Calu3 (cell line): ENCODE measurements at regions not wholly inside any gene's neighbourhood (a gene's known extent, or its start where the extent isn't known, plus 50 kb on each side); places are given as distances from the start of the nearest gene placed in this dataset.
"Not testable (repeated sequence)": the region's sequence is repeated elsewhere in the genome, so short reads cannot be mapped to it uniquely, and the experiment has no call there.

Experiments used
- BruUV-seq: library from RNA; stranded (reverse); fragments of 400-500 nt; replicated peaks from 2 replicates; lab custom pipeline; 2021; lab: Mats Ljungman, UMichigan
- CTCF ChIA-PET: fragments of 300-600 bp; sonication (Branson Sonifier 250); formaldehyde crosslinking; loops from one replicate; lab custom pipeline; 2022; ENCODE audit warnings: antibody characterized with exemption; lab: Charles Lee
- DNase-seq: peaks from one replicate; pipeline ENCODE4 v3.0.0; 2022
- H3K27ac Mint-ChIP-seq: one replicate; pipeline ENCODE4 v1.8.0; 2022; ENCODE audit warnings: mixed read lengths; ENCODE audit not compliant: unreplicated experiment
- H3K27me3 Mint-ChIP-seq: one replicate; pipeline ENCODE4 v1.8.0; 2022; ENCODE audit warnings: mixed read lengths; ENCODE audit not compliant: unreplicated experiment
- H3K36me3 Mint-ChIP-seq: one replicate; pipeline ENCODE4 v1.8.0; 2022; ENCODE audit warnings: mild to moderate bottlenecking, moderate library complexity, mixed read lengths; ENCODE audit not compliant: insufficient read depth, unreplicated experiment
- H3K4me1 Mint-ChIP-seq: one replicate; pipeline ENCODE4 v1.8.0; 2022; ENCODE audit warnings: mild to moderate bottlenecking, low read depth, mixed read lengths; ENCODE audit not compliant: unreplicated experiment
- H3K4me3 Mint-ChIP-seq: one replicate; pipeline ENCODE4 v1.8.0; 2022; ENCODE audit warnings: mild to moderate bottlenecking, low read depth, moderate library complexity, mixed read lengths; ENCODE audit not compliant: unreplicated experiment
- H3K9me3 Mint-ChIP-seq: one replicate; pipeline ENCODE4 v1.8.0; 2022; ENCODE audit warnings: low read depth, mixed read lengths; ENCODE audit not compliant: unreplicated experiment
- CTCF ChIP-seq: fragments of 200-600 bp; IDR thresholded peaks from one replicate; pipeline ENCODE4 v1.8.0; 2022; ENCODE audit warnings: antibody characterized with exemption; ENCODE audit not compliant: unreplicated experiment
- intact Hi-C: fragments of 100-400 bp; cut with micrococcal nuclease; formaldehyde crosslinking; loops from one replicate; pipeline ENCODE4 v1.10.0; 2022; ENCODE audit not compliant: unreplicated experiment

DNA sequence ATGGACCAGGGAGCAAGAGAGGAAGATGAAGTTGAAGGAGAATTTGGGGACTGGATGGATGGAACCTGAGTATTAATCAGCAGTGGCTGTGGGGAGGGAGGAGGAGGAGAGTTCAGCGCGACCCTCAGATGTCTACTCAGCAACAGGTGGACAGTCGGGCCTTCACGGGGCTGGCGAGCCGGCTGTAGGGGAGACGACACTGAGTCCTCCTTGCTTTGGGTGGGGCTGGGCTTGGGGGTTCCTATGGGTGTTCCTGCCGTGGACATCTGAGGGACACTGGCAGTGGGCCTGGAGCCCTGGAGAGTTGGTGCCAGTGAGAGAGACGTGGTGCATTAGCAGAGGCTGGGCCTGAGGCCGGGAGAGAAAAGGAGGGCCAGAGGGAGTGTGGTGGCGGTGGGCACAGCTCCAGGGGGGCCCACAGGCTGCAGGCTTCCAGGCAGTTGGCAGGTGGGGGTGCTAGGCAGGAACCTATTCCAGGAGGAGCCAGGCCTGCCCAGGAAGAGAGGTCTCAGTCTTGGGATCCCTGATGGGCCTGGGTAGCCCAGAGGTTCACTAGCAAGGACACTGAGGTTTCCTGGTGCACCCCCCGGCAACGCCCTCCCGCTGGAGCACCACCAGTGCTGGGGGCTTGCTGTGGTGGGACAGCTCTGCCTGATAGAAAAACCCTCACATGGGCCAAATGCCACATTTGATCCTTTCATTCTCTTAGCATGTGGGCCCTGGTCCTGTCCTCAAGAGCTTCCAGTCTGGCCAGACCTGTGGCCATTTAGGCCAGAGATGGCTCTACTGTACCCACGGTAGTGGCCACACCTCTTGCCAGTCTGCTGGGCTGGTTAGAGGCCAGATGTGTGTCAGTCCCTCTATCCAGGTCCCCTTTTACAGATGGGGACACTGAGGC, 187.4 kb downstream of the TBC1D2B start:
- H3K36me3 Mint-ChIP-seq, DNase-seq, CTCF ChIA-PET, H3K4me3 Mint-ChIP-seq, H3K4me1 Mint-ChIP-seq, intact Hi-C loops, H3K27ac Mint-ChIP-seq, H3K9me3 Mint-ChIP-seq, BruUV-seq: not testable (repeated sequence)
- peaks cover 62% of the 10 kb centered on the region for H3K27me3 Mint-ChIP-seq

DNA sequence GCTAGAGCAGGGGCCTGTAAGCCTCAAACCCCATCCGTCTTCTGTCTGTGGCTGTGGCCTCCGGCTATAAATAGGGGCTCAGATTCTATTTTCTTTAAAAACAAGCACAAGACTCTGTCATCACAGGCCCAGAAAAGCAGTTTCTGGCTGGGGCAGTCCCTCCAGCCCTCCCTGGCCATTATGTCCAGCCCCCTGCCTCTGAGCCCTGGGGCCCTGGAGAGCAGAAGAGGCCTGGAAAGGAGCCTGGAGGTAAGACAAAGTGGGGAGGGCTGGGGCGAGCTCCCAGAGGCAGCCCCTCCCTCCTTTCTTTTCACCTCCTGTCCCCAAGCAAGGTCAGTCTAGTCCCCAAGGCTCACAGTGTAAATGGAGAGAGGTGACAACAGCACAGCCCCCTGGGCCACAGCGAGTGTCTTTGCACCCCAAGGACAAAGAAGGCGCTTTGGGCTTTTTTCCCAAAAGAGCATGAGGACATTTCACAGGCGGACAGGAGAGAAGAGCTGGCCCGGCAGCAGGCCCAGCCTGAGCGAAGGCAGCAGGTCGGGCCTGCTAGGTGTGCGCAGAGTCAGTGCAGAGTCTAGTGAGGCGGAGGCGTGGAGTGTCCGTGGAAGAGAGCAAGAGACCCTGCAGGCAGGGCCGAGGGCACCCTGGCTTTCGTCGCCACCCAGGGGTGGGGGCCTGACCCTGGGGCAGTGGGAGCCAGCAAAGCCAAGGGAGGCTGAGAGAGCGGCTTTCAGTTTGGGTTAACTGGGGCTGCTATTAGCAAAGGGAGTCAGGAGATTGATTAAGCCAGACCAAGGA, 188.3 kb downstream of the TBC1D2B start:
- peaks cover 54% of the 10 kb centered on the region for H3K27me3 Mint-ChIP-seq
- no peak overlapping the region for H3K4me3 Mint-ChIP-seq
- CTCF ChIA-PET, result no interaction called here
- no peak overlapping the region for H3K27ac Mint-ChIP-seq
- TF ChIP-seq CTCF, result no peak
- no TSS peak for BruUV-seq
- H3K36me3 Mint-ChIP-seq, result no peaks in the 10 kb centered on the region
- H3K4me1 Mint-ChIP-seq, result no peaks in the 10 kb centered on the region
- no peak for DNase-seq
- intact Hi-C loops, result no loop called here
- no peaks in the 10 kb centered on the region for H3K9me3 Mint-ChIP-seq

GRCh38 chr15:77887563-77888429, 189.7 kb downstream of the TBC1D2B start:
- H3K4me3 Mint-ChIP-seq, intact Hi-C loops, H3K4me1 Mint-ChIP-seq, BruUV-seq, H3K27ac Mint-ChIP-seq, H3K9me3 Mint-ChIP-seq, CTCF ChIA-PET, H3K36me3 Mint-ChIP-seq, DNase-seq: not testable (repeated sequence)
- H3K27me3 Mint-ChIP-seq, result peaks cover 40% of the 10 kb centered on the region

GRCh38 chr15:77886805-77887448, 190.6 kb downstream of the TBC1D2B start:
- Mint-ChIP-seq H3K27me3 (peaks cover 31% of the 10 kb centered on the region), H3K9me3 (no peaks in the 10 kb centered on the region), H3K36me3 (no peaks in the 10 kb centered on the region), H3K4me3 (no peak overlapping the region), H3K27ac (no peak overlapping the region), H3K4me1 (no peaks in the 10 kb centered on the region)
- no peak for TF ChIP-seq CTCF
- BruUV-seq, result no TSS peak
- CTCF ChIA-PET, result no interaction called here
- DNase-seq, result no peak
- intact Hi-C loops, result no loop called here

DNA sequence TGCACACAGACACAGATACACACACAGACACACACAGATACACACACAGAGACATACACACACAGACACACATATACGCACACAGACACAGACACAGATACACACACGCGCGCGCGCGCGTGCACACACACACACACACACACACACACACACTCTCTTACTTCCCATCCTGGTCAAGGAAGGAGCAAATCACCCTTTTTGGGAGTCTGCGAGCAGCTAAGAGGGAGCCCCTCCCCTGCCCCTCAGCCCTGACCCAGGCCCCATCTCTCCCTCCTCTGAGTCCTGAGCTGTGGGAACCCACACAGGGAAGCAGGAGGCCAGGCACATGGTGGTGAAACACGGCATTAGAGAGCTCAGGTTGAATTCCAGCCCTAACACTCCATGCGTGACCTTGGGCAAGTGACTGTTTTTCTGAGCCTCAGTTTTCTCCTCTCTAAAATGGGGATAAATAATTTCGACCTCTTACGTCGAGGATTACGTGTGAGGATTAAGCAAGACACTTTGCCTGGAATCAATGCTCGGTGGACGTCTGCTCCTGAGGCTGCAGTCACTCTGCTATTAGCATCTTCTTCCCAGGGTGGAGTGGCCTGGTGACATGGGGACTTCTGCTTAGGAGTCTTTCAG, 191.5 kb downstream of the TBC1D2B start:
- H3K4me1 Mint-ChIP-seq, H3K9me3 Mint-ChIP-seq, H3K27ac Mint-ChIP-seq, CTCF ChIA-PET, H3K36me3 Mint-ChIP-seq, DNase-seq, intact Hi-C loops, H3K4me3 Mint-ChIP-seq, BruUV-seq: not testable (repeated sequence)
- peaks cover 27% of the 10 kb centered on the region for H3K27me3 Mint-ChIP-seq

DNA sequence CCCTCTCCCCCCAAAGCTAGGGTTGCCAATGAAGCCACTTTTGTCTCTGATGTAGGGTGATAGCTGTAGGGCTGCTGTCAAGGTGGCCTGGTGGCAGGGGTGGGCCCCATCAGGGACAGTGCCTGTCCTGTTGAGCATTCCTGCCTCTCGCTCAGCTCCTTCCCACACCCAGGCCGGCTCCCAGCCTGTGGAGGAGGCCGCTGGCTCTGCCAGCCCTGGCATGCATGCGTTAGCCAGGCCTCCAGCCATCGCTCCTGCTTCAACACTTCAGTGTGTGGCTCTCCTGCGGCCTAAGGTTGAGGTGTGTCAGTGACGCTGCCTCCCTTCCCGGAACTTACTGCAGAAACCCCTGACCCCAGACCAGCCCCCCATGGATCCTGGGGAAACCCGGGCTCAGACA, 194.5 kb downstream of the TBC1D2B start:
- H3K4me1 Mint-ChIP-seq, BruUV-seq, DNase-seq, CTCF ChIA-PET, intact Hi-C loops, H3K27ac Mint-ChIP-seq, H3K36me3 Mint-ChIP-seq, H3K9me3 Mint-ChIP-seq, H3K4me3 Mint-ChIP-seq: not testable (repeated sequence)
- peaks cover 13% of the 10 kb centered on the region for H3K27me3 Mint-ChIP-seq
